ENCODE measurements at regions not wholly inside any gene's neighbourhood (a gene's known extent, or its start where the extent isn't known, plus 50 kb on each side); places are given as distances from the start of the nearest gene placed in this dataset.
"Not testable (repeated sequence)": the region's sequence is repeated elsewhere in the genome, so short reads cannot be mapped to it uniquely, and the experiment has no call there.

DNA sequence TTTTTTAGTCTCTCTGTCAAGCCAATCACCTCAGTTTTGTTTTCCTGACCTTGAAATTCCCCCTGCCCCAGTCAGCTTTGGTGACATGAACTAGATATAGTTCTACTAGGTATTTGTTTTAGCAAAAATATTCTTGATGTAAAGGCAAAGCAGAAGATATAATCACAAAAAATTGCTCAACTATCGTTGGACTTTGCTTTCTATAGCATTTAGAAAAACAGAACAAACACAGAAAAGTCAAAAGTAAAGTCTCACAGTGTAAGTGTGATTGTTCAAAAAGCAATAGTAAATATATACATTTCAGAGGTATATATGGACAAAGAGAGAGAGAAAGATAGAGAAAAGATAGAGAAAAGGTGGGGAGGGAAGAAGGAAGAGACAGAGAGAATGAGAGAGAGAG is 305.9 kb downstream of the ADGRL2 start:
- DNase-seq (ENCODE audit: low read depth in 2 of 2) = no peak

DNA sequence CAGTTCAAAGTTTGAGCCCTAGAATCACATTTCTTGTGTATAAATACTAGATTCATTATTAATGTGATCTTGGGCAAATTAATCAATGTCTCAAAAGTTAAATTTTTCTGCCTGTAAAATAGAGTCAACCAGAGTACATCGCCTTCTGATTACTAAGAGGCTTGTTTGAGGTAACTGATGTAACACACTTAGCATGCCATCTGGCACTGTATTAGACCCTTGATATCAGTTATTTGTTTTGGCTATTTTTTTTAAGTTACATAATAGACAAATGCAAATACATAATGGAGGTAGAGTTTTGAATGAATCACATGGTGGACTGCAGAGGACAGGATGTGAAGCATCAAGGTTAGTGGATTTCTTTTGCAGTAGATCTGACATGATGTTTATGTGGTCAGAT is 298.4 kb downstream of the ADGRL2 start:
- no peak for DNase-seq (ENCODE audit: low read depth in 2 of 2)

DNA sequence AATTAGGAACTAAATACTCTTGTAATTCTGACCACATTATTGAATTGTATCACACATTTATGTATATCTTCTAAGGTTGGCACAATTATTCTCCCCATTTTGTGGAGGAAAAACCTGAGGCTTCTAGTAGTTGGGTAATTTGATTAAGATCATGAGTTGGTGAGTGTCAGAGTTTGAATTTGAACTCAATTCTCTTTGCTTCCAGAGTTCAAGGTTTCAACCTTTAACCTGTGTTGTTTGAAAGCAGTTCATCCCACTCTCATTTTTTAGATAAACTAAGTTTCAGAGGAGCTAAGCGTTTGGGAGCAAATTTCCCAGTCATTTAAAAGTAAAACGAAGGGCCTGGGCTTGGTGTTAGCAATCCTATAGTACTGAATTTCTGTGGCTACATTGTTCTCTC is 293.4 kb downstream of the ADGRL2 start:
- no peak for DNase-seq (ENCODE audit: low read depth in 2 of 2)

DNA sequence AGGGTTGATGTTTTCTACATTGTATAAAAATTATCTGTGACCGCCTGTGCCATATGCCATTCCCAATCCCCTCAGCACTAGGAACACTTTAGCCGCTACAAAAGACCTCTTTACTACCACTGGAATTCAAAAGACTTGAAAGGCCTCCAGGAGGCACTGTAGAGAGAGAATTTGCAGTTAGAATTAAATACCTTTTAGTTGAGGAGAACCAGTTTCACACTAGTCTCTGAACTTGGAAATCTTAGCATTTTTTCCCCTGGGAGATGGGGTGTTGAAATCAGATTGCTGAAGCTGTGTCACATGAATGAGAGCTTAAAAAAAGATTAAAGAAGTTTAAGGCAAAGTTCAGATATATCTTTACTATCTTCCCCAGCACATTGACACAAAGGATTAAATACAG is 291.0 kb downstream of the ADGRL2 start:
- peak in 1 of 2 donors; percentile 3 for DNase-seq (ENCODE audit: low read depth in 2 of 2)

DNA sequence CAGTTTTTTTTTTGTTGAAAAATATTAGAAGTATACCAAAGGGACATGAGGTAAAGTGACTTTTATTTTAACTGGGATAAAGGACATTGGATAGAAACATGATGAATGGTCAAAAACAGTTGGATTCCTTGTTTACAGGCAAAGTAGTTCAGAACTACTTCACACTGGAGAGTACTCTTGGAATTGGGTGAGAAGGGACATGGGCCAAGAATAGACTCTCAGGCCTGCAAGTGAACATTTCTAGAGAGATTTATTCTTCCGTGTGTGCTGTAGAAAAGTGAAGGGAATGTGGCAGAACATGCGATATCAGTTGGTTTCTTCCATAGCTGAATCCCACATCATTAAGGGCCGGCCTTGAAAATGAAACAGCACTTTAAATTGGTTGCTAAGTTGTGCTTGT is 290.5 kb downstream of the ADGRL2 start:
- no peak for DNase-seq (ENCODE audit: low read depth in 2 of 2)

DNA sequence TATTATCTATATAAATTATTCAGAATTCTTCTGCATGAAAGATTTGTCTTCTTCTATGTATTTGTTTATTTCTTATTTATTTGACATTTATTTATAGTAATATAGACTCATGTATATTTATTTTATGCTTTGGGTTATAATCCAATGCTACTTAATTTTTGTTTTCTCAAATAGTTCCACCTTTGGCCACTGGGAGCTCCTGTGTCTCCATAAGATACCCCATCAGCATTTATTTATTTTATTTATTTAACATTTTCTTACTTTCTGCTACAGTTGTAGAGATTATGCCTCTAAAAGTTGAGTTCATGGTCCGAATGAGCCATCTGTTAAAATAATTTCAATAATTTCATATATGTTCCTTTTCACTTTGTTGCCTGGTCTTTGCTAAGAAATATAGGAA is 289.4 kb downstream of the ADGRL2 start:
- peak; percentile 12 to 46 for DNase-seq (ENCODE audit: low read depth in 2 of 2)

DNA sequence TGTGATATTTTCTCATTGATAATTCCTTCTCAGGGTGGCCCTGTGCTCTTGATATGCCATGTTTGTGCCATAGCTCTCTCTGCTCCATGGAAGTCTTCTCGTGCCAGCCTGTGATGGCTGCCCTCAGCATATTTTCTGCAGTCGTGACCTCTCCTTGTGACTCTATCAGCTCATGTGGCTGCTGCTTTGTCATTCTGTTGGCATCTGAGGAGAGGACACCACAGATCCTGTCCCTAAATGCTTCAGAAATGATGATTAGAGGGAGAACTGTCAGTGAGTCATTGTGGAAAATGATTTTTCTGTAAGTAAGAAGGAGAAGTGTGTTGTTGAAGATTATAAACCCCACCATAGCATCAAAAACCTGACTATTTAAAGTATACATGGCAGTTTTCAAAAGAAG is 286.0 kb downstream of the ADGRL2 start:
- no peak for DNase-seq (ENCODE audit: low read depth in 2 of 2)

DNA sequence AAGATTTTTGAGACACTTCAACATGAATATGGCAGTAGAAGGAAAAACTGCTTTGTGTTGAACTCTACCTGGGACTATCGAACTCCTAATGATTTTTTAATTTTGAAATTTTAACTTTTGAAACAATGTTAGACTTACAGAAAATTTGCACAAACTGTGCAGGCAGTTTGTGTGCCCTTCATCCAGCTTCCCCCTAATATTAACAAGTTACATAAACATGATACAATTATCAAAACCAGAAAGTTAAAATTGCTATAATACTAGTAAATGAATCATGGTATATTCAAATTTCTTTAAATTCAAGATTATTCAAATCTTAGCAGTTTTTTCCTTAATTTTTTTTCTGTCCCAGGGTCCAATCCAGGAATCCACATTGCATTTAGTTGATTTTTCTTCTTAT is 278.9 kb downstream of the ADGRL2 start:
- no peak for DNase-seq (ENCODE audit: low read depth in 2 of 2)

DNA sequence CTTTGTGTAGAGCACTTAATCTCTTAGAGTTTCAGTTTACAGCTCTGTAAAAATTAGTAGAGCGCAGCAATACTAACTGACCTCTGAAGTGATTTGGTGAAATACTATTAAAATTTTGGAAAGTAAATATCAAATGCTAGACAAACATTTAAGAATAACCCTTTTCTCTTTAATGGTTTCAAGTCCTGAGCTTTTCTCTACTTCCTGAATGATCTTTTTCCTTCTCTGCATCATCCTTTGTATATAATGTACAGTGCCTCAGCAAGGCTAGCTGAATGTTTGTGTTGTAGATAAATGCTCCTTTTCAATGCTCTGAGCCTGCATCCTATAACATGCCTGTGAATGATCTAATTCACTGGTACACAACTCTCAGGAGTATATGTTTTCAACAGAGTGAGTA is 272.9 kb downstream of the ADGRL2 start:
- DNase-seq (ENCODE audit: low read depth in 2 of 2) = no peak

DNA sequence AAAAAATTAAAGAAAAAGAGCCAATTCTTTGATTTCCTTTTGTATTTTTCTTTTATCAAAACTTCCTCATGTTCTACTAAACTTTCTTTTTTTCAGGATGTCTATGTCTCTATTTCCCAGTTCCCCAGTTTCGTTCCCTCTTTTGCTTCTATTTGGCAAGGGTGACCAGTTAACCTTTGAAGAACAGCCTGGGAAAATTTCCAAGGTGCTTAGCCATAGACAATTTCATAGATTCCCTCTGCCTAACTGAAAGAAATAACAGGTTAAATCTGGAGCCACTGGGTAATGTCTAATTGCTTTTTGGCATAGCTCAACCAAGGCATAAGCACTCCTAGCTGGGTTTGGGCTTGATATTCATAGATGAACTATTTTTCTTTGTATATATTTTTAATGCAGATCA is 272.3 kb downstream of the ADGRL2 start:
- DNase-seq (ENCODE audit: low read depth in 2 of 2) = no peak

DNA sequence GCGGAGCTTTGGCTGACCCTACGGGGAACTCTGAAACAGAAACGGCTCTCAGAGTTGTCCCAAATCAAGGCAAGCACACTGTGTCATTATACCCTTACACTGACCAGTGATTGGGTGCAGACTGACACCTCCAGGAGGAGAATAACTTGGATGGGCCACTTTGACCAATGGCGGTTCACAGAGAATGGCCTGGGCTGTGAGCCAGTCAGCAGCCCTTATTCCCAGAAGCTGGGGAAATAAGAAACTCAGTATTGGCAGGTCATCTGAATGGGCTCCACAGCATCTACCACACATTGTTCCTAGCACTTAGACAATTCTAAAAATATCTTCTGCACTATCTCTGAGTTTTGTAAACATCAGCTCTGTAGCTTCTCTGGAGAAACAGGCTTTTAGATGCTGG is 265.2 kb downstream of the ADGRL2 start:
- no peak for DNase-seq (ENCODE audit: low read depth in 2 of 2)

DNA sequence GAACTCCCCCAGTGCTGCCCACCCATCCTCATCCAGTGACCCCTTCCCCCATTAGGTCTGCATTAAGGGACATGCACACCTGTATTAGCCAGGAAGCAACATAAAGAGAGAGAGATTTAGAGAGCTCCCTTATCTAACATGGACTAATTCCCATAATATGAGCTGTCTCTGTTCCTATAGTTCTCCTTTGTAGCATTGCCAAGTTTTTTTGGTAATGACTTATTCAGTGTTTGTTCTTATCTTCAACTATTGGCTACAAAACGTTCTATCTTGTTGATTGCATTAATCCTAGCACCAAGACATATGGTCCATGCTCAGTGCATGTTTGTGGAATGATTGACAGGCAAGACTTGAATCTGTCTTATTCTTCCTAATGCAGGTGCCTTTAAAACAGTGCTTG is 264.0 kb downstream of the ADGRL2 start:
- no peak for DNase-seq (ENCODE audit: low read depth in 2 of 2)

DNA sequence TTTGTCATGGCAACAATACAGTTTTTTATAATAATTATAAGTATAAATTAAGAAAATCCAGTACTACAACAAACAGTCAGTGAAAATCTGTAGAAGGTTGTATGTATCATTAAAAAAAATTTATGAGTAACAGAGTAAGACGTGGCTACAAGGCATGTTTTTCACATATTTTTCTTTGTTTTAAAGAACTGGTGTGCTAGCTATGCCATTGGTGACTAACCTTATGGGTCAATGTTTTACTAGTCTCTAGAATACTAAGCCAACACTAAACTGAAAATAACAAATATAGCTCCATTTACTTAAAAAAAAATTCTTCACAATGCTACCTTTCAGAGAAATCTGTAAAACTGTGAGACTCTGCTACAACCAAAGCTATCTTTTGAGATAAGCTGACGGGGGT is 261.5 kb downstream of the ADGRL2 start:
- DNase-seq (ENCODE audit: low read depth in 2 of 2) = no peak

DNA sequence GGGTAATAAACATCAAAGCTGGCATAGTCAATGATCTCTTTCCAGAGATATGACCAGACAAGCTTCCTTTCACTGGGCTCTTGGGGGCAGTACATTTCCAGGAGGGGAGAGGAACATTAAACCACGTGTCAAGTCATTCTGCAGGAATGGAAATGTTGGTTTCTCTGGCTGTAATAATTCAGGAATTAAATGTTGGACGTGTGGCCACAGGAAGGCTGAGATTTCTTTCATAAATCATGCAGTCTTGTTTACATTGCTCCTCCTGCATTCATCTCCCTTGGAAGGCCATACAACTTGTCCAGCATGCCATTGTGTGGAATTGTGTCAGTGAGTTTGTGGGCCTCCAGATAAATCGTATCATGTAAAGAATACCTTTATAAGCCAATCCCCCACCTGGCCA is 259.2 kb downstream of the ADGRL2 start:
- peak in 1 of 2 donors; percentile 4 for DNase-seq (ENCODE audit: low read depth in 2 of 2)

DNA sequence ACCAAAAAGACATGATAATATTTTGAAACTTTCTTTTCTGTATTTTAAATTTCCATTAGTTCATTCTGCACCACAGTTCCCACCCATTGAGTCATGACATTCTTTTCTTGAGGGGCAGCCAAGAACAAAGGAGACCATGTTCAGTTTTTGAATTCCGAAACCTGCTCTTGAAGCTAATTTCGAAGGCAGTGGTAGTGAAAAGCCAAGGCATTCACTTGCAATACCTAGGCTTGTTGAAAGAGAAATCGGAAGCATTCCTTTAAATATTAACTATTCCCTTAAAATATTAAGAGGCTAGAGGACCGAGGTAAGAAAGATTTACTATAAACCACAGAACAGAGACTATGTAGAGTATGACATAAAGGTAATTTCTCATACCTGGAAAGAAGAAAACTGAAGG is 256.3 kb downstream of the ADGRL2 start:
- no peak for DNase-seq (ENCODE audit: low read depth in 2 of 2)

DNA sequence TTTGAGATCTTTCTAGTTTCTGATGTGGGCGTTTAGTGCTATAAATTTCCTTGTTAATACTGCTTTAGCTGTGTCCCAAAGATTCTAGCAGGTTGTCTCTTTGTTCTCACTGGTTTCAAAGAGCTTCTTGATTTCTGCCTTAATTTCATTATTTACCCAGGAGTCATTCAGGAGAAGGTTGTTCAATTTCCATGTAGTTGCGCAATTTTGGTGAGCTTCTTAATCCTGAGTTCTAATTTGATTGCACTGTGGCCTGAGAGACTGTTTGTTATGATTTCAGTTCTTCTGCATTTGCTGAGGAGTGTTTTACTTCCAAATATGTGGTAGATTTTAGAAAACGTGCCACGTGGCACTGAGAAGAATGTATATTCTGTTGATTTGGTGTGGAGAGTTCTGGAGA is 254.6 kb downstream of the ADGRL2 start:
- not testable (repeated sequence) for DNase-seq (ENCODE audit: low read depth in 2 of 2)

DNA sequence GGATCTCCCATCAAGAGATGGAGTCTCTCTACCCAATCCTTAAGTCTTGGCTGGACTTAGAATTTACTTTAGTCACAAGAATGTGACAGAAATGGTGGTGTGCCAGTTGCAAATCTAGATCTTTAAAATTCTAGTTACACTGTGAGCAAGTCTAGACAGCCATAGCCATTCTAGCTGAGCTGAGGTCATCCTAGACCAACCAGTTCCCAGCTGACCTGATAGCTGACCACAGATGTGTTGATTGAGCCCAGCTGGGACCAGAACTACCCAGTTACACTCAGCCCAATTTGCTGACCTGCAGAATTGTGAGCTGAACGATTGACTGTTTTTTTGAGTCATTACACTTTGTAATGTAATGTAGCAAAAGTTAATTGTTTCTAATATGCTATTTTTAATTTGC is 251.8 kb downstream of the ADGRL2 start:
- DNase-seq (ENCODE audit: low read depth in 2 of 2) = no peak

DNA sequence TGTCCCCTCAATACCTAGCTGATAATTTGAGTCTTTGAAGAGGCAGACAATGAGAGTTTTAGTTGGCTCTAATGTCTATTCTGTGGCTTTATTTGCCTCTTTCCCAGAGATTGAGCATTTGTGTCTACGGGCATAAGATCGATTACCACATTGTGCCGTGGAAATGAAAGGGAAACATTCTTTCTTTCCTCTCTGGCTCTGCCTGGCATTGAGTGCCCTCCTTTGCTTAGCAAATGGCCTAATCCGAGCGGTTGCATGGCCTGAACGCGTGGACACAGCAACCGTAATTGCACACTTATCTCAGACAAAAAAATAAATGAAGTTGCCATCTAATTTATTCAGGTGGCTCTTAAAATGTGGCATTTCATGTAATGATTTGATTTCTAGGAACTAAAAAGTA is 247.9 kb downstream of the ADGRL2 start:
- DNase-seq (ENCODE audit: low read depth in 2 of 2) = no peak

DNA sequence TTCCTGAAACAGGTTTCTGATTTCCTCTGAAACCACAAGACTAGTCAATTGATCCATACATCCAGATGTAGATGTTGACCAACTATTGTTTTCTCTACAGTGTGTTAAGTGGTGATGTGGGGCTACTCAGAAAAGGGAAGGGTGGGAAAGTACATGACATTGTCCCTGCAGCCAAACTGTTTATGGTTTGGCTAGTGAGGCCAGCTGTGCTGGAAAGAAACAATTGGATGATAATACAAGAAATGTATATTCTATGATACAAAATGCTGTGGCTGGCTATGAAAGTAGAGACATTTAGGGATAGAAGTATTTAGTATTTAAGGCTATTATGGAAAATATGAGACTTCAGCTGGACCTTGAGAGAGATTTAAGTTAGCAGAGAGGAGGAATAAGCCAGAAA is 244.5 kb downstream of the ADGRL2 start:
- DNase-seq (ENCODE audit: low read depth in 2 of 2) = no peak

DNA sequence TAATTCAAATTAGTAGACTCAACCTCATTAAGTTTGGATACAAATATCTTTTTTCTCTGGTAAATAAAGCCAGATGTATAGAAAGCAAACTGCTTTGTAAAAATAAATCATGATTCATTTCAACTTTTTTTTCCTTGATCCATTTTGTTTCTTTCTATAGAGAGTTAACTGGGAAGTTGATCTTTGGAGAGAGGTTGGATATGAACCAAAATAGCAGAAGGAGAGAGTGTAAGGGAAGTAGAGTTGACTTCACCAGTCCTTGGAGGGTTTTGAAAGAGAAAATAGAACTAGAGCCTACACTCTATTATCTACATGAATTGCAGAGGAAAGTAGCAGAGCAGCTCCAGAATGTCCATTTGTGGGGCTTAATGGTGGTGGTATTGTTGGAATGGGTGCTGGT is 243.8 kb downstream of the ADGRL2 start:
- DNase-seq (ENCODE audit: low read depth in 2 of 2) = no peak

DNA sequence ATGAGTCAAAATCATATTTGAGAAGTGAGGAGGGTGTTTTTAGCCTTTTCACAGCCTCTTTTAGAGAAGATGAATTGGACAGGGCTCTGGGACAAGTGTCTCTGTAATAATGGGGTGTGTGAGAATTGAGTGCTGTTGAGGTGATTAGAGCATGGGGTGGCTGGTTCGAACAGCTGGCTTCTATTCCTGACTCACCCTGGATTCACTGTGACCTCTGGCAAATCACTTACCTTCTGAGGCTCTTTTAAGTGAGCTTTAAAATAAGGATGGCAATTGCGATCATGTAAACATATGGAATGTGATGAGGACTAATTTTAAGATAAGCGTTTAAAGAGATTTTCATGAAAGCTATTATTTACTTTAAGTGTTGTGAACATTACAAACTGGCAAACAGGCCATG is 243.4 kb downstream of the ADGRL2 start:
- DNase-seq (ENCODE audit: low read depth in 2 of 2) = no peak

DNA sequence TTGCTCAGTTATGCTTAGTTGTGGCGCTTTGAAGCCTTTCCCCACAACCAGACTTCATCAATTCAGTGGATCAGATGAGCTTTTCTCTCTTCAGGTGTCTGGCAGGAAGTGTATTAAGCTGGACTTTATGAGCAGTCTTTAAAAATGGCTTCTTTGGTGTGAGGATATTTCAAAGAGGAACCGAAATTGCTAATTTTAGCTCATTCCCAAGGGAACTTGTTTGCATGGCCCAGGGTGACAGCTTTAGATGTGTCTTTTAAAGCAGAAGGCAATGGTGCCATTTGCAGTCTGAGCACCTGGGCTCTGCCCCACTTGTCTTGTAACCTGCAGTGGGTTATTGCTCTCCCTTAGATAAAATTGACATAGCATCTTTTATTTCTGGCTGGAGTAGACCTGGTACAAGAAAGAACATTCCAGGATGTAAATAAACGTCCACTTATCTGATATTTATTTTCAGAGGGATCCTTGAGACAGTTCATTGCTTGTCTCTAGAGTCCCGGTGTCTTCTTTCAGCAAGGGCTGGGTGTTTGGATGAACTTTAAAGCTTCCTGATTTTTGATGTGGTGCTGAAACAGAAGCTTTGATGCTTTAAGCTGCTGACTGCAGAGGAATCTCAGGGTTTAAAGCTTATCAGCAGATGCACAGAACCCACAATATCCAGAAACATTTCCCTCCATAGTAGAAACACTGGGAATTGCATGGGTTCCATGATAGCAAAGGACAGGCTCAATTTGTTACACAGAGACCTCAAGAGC is 241.7 kb downstream of the ADGRL2 start:
- DNase-seq (ENCODE audit: low read depth in 2 of 2) = no peak

All from lung microvascular endothelial cell (primary cell).